Activated CD4-positive, alpha-beta T cell treated with anti-CD3 and anti-CD28 coated beads, Interleukin-10, Interleukin-2, amounts not matched to agents 100 ng/mL and 50 ng/mL, durations not matched to agents 16 hours and 8 hours (primary cell): ENCODE measurements at regions not wholly inside any gene's neighbourhood (a gene's known extent, or its start where the extent isn't known, plus 50 kb on each side); places are given as distances from the start of the nearest gene placed in this dataset.
"Not testable (repeated sequence)": the region's sequence is repeated elsewhere in the genome, so short reads cannot be mapped to it uniquely, and the experiment has no call there.

Source experiments
- DNase-seq: peaks from one replicate; pipeline ENCODE4 v3.0.0-alpha.2; 2020

DNA sequence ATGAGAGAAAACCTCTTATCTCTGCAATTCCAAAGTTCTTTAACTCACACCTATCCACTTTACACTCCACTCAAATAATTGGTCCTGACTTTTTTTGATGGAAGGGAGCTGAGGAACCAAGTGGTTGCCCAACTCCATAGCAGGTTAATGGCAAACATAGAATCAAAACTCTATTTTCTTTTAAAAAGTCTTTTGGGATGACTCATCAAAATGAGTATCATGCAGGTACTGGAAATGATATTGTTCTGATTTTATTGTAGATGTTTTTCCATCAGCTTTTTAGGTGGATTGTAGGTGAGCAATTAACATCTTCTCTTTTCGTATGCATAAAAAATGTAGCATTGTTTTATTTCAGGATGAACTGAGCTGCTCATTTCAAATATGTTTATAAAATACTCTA lies 239.5 kb downstream of the SATB1 start:
- no peak for DNase-seq

DNA sequence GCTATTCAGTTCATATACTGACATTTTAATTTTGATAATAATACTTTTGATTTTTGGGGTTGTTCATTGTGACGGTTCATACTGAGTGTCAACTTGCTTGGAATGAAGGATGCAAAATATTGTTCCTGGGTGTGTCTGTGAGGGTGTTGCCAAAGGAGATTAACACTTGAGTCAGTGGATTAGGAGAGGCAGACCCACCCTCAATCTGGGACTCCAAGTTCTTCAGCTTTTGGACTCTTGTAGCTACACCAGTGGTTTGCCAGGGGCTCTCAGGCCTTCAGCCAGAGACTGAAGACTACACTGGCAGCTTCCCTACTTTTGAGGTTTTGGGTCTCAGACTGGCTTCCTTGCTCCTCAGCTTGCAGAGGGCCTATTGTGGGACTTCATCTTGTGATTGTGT lies 242.2 kb downstream of the SATB1 start:
- DNase-seq = not testable (repeated sequence)

DNA sequence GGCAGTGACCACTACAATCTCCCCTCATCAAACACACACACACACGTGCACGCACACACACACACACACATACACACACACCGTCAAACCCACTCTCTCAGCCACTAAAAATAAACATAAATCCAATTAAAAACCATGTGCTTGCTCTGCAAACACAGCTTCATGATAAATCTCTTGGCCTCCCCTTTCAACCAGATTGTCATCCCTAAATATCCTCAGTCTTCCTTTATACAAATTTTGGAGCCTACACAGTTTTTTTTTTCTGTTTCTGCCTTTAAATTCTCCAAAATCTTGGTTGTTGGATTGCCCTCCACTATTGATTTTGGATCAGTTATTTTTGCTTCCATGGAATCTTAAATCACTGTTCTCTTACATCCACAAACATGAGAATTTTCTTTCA lies 245.6 kb downstream of the SATB1 start:
- no peak for DNase-seq

DNA sequence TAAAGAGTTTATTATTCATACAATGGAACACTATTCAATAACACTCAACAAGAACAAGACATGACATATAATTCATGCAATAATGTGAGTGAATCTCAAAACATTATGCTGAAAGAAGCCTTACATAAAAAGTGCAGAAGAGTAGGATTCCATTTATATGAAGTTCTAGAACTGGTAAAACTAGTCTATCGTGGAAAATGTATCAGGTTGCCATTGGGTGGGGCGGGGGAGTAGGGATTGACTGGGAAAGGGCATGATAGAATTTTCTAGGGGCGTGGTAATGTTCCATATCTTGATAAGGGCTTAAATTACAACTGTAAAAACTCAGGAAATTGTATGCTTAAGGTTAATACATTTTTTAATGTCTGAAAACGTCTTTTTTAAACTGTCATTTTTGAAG lies 247.9 kb downstream of the SATB1 start:
- no peak for DNase-seq

DNA sequence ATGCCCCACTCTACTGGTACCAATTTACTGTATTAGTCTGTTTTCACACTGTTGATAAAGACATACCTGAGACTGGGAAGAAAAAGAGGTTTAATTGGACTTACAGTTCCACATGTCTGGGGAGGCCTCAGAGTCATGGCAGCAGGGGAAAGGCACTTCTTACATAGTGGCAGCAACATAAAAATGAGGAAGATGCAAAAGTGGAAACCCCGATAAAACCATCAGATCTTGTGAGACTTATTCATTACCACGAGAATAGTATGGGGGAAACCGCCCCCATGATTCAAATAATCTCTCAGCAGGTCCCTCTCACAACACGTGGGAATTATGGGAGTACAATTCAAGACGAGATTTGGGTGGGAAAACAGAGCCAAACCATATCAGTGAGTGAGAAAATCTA lies 251.2 kb downstream of the SATB1 start:
- DNase-seq = not testable (repeated sequence)

DNA sequence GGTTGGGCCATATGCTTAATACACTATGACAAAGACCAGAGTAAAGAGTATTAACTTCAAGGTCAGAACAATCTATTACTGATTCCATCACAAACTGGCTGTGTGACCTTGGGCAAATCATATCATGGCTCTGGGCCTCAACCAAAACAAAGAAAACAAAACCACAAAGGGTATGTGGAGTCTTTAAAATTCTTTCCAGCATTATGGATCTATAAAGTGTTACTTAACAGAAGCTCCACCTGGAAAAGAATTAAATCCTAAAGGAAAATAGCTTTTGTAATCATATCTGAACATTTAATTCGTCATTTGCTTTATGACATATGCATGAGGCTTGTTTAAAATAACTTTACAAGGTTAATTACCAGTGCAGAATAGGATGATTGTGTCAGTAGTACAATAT lies 265.5 kb downstream of the SATB1 start:
- DNase-seq = no peak

DNA sequence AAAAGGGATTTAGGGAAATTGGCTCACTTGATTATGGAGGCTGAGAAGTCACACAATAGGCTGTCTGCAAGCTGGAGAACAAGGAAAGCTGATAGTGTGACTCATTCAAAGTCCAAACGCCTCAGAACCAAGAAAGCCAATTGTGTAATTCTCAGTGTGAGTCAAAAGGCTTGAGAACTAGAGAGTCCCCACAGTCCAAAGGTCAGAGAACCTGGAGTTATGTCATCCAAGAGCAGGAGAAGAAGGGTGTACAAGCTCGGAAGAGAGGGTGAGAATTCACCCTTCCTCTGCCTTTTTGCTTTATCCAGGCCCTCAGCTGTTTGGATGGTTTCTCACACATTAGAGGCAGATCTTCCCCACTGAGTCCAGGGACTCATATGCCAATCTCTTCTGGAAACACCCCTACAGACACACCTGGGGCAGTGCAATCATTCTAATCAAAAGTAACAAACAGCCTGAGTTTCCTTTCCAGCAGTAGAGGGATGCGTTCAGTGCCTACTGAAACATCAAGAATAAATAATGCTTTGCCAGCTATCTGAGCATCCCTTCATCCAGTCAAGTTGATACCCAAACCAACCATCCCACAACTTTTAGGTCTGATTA lies 271.5 kb downstream of the SATB1 start:
- DNase-seq = no peak

DNA sequence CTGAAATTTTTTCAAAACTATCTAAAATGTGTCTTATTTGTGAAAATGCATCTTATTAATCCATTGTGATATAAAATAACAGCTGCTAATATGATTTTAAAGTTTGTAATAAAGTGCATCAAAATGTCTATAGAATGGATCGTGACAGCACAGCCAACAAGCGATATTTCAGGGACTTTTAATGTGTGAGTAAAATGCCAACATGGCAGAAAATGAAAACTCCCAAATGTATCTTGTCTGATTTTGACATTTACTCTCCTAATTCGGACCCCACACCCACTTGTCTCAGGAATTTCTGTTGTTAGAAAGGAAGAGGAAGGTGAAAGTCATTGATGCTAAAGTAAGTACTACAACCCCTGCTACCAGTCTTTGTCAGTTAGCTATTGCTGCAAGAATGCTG lies 273.9 kb downstream of the SATB1 start:
- no peak for DNase-seq

DNA sequence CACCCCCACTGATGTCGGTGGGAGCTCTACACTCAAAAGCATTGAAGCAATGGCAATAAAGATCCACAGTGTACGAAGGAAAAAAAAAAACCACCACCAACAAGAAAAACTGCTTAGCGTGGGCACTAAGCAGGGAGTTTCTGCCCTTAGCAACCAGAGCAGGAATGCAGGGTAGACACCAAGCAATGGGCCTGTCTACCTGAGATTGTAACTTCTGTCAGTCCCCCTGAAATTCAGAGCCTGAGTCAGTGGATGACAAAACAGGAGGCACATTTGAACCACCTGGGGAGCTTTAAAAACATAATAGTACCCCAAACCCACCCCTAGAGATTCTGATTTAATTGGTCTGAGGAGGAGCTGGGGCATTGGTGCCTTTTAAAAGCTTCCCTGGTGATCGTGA lies 275.2 kb downstream of the SATB1 start:
- DNase-seq = no peak

DNA sequence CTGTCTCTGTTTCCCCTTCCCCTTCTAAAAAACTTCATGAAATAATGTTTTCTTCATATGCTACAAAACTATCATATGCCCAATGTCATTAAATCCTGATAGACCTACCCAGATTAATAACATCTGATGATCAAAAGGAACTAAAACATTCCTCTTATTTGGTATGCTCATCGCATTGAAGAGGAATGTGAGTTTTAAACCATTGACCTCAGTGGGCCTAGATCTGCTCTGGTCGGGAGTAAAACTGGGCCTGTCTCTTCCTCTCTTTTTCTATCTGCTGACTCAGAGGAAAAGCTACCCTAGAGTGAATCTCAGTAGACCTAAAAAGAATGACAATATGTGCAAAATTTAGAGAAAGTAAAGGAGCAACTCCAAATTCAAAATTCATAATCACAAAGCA lies 275.8 kb downstream of the SATB1 start:
- no peak for DNase-seq

DNA sequence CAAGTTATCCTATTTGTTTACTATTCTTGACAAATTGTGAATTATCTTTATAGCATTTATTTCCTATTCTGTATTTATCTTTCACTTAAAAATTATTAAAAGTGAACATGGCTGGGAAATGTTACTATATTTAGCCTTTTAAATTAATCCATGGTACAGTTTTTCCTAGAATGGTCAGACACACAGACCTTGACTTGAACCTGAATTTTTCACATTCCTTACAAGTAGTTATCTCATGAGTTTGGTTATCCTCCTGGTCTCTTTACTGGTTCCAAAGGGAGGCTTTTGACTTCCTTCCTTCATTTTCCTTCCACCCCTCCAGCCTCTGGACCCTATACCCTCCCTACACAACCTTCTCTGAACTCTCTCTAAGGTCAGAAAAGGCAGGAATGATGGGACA lies 280.6 kb downstream of the SATB1 start:
- DNase-seq = no peak

DNA sequence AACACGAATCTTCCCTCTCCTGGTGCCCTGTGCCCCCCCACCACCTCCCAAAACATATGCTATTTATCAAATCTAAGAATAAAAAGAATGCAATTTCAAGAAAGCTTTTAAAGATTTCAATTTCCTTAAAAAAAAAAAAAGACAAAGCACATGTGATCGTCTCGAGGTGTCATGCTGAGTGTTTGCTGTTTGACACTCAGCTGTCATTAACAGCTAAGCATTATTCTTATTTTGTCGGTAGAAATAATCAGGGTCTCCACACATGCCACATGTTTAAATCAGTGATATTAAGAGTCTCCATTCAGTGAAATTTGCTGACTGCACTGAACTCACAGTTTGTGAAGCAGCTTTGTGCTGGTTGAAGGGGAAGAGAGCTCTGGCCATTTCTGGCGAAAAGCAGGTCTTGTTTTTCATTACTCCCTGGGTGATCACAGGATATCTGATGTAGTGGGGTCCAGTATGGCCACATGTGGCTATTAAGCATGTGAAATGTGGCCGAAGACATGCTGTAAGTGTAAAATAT lies 281.8 kb downstream of the SATB1 start:
- DNase-seq = no peak

DNA sequence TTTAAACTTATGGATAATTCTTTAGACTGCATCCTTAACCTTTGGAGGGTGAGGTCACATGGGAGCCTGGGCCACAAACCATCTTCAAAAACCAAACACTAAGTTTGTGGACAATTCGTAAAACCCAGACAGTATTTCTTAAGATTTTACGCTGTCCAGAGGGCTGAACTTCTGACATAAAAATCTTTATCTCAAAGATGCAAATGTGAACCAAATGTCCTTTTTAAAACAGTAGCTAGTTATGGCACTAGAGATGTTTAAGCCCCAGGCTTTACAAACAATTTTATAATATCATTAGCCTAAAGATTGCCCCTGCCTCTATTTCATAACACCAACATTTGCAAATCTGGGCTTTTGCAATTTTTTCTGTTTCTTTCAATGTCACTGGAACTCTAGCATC lies 287.2 kb downstream of the SATB1 start:
- DNase-seq = no peak

DNA sequence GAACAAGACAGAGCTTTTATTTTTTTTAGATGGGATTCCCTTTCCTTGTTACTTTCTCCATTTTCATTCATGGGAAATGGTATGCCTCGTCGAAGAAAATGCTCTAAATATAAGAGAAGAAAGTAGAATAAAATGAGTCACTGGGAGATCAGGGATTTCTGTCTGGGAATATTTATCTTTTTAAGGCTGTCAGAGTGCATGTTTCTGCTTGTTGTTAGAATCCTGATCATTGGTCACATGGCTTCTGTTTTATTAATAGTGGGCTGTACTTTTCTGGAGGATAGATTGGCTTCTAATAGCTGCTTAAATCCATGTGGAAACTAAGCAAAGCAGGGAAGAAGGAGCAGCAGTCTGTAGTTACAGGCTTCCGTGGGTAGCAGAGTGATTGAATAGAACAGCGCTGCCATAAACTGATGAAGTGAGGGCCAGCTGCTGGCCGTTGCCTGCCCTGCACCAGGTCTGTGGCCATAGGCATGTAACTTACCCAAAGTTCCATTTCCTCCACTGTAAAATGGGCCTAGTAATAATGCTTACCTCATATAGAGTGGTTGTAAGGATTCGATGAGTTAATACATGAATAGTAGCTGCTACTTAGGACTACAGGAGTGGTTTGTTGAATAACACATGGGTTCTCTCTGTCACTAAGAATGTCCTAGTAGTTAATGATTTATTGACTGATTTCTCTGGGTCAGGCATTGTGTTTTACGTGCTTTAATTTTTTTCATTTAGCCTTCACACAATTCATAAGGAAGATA lies 289.9 kb downstream of the SATB1 start:
- DNase-seq = no peak

DNA sequence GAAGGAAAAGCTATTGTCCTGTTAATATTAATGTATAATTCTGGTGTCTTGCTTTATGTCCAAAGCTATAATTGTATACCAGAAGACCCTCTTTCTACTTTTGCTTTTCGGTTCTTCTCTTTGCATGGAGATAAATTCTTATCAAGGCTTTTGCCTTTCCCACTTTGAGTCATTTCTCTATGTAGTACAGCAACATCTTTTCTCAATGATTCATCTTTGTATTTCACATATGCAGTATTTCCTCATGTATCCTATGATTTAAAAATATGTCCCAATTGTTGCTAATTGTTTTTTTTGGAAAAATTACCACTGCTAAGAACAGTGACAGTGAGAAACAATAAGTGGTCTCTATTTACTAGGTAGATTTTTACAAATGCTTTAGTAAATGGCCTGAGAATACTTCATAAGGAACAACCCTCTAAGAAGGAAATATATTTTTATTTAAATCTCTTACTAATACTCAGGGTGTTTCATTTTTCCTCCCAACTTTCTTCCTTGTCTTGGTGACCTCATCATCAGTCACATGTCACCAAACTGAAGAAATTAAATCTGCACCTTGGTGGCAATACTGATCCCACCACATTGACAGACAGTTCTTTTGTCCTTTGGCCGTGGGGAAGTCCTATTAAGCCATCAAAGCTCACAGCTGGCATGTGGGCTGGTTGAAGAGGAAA lies 290.6 kb downstream of the SATB1 start:
- DNase-seq = no peak

DNA sequence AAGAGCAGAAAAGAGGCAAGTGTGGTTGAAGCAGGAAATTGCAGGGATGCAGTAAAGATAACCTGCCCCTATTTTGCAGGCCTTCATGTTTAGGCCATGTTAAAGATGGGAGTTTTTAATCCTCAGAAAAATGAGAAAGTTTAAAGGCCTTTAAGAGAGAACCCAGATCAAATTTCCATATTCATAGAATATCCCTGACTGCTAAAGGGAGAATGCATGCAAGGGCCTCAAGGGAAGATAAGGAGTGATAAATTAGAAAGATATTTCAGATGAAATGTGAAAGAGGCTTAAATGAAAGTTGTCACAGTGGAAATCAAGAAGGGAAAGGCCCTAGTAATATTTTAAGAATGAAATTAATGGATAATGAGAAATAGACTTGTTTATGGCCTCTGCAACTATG lies 292.1 kb downstream of the SATB1 start:
- no peak for DNase-seq

DNA sequence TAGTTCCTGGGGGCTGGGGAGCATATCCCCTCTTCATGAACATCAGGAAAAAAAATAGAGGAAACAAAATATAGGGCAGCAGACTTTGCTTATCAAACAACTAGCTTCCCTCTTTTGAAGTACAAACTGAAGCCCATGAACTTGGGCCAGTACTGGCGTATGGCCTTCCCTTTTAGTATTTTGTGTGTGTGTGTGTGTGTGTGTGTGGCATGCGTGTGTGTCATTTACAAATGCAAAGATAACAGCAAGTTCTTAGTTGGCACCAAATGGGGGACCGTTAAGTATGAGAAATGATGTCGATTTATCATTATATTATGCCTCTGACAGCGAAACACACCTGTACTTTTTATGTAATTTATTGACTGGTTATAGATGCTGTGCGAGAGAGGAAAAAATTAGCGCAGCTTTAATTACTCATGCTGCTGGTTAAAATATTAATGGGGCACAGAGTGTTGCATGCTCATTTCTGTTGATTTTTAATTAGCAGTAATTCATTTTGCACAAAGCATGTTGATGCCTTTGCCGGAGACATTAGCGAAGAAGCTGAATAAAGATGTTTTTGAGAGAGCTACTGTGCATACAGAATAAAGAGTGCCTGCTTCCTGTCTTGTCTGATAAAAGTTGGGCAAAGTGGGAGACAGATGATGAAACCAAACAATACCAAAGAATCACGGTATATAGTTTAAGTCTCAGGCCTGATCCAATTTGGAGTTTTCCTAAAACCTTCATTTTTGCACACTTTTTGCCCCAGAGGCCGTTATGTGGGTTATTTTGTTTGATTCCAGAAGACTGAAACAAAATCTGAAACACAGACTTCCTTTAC lies 297.1 kb downstream of the SATB1 start:
- no peak for DNase-seq

DNA sequence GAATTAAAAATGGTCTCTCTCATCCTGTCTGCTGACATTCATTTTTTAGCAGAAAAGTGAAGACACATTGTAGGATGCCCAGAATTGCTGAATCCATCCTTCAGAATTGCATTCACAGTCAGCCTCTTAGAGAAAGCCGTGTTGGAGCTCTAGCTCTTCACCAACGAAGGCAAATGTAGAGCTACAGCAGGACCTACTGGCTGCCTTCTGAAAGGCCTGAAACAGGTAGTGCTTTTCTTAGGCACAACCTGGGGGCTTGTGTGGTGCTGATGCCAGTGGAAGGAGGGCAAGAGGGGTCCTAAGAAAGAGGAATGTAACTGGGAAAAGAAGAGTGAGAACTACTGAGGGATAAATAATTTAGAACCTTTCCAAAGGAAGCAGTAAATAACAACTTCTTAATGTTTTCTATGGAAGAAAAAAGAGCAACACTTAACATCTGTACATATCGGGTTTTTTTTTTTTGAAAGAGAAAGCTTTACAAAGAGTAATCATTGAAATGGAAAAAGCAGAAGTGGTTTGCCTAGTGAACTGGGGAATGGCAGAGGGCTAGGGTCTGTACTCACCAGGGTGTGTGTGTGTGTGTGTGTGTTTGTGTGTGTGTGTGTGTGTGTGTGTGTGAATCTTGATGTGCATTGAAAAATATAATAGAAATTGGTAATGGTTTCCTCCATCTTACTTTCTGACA lies 297.8 kb downstream of the SATB1 start:
- DNase-seq = no peak

DNA sequence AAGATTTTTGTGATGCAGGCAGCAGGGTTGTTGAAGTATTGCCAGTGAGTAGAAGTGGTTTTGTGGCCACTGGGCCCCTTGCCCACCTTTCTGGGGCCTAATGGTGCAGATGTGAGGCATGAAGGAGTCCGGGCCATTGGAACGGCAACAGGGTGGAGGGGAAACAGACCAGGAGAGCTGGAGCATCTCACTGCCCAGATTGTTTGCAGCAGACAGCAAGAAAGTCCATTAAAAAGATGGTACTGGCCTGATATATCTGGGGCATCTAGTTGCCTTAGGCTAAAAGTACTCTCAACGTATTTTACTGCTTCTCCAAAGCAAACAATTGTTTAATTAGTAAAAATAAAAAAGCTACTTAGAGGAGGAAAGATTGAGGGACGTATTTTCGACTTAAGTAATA lies 298.4 kb downstream of the SATB1 start:
- DNase-seq = no peak

DNA sequence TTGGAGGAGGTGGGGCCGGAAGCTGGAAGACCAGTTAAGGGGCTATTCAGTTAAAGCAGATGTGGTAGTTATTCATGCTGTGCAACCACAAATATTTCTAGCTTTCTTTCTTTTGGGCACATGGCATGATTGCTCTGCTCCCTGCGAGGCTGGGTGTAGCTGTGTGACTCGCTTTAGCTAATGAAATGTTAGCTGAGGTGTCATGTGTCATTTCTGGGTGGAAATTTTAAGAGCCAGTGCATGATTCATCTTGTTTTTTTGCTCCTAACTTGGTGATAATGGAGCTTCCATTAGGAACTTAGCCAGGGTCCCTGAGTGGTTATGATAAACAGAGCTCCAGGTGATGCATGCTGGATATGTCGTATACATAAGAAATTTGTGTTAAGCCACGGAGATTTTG lies 300.6 kb downstream of the SATB1 start:
- no peak for DNase-seq

DNA sequence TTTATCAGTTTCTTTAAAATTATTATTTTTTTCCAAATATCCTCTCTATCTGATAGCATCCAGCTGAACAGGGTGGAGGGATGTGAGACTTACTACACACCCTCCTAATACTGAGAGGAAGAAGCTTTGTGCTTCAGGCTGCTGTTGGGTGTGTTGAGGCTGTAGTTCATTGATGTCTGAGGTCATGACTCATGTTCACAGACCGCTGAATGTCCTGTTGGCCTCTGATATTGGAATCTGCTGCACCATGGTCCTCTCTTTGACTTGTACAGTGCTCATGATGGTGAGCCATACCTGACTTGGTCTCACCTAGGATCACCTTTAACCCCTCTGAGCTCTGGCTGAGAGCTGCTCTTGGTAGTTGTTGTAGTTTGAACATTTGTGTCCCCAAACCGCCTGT lies 302.9 kb downstream of the SATB1 start:
- DNase-seq = no peak

DNA sequence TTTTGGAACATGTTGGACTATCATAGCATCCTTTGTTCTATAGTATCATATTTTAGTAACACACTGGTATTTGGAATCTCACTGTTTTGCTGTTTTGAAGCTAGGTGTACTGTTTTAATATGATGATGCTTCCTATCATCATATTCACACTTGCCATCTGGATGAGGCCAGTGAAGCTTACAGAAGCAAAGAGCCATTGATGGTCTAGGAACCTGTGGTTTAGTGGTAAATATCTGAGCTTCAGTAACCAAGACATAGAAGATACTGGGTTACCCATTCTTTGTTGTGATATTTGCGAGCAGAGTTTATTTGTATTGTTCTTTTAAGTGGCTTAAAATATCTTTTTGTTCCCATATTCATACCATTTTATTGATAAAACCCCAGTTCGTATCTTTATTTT lies 304.1 kb downstream of the SATB1 start:
- no peak for DNase-seq

DNA sequence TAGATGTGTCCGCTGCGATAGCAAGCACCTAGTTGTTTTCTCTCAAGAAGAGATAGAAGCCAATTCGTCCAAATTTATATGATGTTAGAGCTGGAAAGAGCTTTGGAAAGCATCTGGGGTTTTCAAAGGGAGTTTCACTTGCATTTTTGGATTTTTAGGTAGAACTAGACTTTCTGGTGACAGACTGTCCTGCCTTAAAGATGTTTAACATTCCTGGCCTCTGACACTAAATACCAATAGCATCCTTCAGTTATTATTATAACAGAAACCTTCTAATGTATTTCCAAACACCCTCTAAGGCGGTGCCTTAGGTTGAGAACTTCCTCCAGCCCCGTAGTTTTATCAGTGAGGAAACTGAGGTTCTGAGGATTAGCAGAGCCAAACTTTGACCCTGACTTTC lies 305.3 kb downstream of the SATB1 start:
- no peak for DNase-seq
